ENCODE measurements at regions not wholly inside any gene's neighbourhood (a gene's known extent, or its start where the extent isn't known, plus 50 kb on each side); places are given as distances from the start of the nearest gene placed in this dataset.

GRCh38 chr6:11427091-11427722 lies 110.3 kb upstream of the TMEM170B start:
- no peak for DNase-seq (ENCODE audit: low read depth)

- no peak for DNase-seq (ENCODE audit: low read depth)
Measured at GRCh38 chr6:11426571-11426970, 111.0 kb upstream of the TMEM170B start.

- DNase-seq (ENCODE audit: low read depth) = no peak
Measured at GRCh38 chr6:11425876-11426275, 111.7 kb upstream of the TMEM170B start.

GRCh38 chr6:11425431-11425871 lies 112.1 kb upstream of the TMEM170B start:
- no peak for DNase-seq (ENCODE audit: low read depth)

DNA sequence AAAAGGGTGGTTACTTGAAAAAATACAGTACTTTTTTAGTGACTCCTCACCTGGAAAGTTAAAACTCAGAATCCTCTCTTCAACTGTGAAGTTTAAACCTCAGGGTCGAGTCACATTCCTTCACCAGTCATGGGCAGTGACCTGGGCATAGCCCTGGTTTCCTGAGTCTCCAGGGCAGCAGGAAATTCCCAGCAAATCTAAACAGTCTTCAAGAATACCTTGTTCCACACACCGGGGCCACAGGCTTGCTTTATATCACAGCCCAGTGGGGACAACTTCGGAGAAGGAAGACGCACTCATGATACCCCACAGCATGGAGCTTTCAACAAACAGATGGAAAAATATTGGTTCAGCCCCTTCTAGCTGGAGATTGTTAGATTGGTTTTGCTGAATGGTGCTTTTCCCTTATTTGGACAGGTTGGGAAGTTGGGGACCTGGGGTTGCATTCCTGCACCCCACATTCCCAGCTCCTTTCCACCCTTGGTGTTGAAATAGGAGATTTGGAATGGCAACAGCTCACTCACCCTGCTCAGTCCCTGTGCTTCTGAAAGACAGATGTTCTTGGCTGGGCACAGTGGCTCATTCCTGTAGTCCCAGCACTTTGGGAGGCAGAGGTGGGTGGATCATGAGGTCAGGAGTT lies 113.0 kb upstream of the TMEM170B start:
- peak; percentile 56 for DNase-seq (ENCODE audit: low read depth)

DNA sequence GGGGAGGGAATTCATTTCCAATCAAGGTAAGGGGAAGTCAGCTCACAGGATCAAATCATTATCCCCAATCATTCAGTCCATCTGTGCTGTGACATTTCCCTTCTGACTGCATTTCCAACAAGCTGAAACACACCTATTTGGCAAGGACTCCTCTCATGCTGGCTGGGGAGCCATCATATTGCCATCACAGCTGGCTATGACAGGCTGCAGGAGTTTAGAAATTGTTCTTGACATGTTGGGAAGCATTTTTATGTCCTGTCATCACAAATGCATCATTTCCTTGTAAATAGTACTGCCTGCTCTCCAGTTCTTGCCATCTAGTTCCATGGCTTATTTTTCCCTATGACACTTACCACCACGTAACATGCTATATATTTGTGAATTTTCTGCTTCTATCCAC lies 113.9 kb upstream of the TMEM170B start:
- no peak for DNase-seq (ENCODE audit: low read depth)

DNA sequence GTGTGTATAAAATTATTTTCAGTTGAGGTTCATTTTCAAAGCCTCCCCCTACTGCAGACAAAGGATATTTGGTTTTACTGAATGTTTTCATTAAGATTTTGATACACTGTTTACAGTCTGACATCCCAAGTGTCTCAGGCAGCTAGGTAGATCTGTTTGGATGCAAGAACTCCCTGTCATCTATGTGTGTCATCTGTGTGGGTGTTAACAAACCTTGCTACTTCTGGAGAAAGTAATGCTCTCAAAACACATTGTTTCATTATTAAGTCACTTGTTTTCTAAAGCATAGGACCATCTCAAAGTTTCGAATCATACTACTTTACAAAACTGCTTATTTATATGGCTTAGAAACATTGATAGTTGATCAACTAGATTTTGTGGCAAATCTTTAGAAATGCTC lies 114.5 kb upstream of the TMEM170B start:
- DNase-seq (ENCODE audit: low read depth) = no peak

DNA sequence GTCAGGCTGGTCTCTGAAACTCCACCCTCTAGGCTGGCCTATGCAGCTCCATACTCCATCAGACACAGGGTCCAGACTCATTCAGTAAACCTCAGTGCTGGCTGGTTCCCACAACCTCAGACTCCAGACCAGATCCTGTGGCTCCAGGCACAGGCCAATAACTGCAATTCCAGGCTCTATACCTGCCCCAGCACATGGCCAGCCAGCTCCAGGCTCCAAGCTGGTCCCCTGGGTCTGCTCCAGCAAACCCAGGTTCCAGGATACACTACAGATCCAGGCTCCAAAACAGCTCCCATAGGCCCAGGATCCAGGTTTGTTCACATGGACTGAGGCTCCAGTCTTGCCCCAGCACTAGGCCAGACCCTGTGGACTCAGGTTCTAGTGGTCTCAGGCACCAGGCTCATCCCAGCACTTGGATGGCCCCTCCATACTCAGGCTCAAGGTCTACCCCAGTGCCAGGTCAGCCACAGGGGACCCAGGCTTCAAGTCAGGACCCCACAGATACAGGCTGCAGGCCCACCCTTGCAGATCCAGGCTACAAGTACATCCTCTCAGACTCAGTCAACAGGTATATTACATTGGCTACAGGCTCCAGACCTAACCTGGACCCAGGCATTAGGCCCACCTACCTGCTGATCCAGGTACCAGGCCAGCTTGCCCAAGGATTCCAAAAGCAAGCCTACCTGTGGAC lies 117.6 kb upstream of the TMEM170B start:
- DNase-seq (ENCODE audit: low read depth) = no peak

GRCh38 chr6:11418290-11418905 lies 119.2 kb upstream of the TMEM170B start:
- no peak for DNase-seq (ENCODE audit: low read depth)

GRCh38 chr6:11416936-11417576 lies 120.5 kb upstream of the TMEM170B start:
- no peak for DNase-seq (ENCODE audit: low read depth)

DNA sequence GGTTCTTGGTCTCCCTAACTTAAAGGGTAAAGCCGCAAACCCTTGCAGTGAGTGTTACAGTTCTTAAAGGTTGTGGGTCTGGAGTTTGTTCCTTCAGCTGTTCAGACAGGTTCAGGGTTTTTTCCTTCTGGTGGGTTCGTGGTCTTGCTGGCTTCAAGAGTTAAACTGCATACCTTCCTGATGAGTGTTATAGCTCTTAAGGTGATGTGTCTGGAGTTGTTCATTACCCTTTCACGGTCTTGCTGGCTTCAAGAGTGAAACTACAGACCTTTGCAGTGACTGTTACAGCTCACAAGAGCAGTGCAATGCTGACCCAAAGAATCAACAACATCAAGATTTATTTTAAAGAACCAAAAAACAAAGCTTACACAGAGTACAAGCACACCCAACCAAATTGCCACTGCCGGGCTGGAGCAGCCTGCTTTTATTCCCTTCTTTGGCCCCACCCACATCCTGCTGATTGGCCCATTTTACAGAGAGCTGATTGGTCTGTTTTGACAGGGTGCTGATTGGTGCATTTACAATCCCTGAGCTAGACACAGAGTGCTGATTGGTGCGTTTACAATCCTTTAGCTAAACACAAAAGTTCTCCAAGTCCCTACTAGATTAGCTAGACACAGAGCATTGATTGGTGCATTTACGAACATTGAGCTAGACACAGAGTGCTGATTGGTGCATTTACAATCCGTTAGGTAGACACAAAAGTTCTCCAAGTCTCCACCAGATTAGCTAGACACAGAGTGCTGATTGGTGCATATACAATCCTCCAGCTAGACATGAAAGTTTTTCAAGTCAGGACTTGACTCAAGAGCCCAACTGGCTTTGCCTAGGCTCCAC lies 121.2 kb upstream of the TMEM170B start:
- DNase-seq (ENCODE audit: low read depth) = peak; percentile 50

- no peak for DNase-seq (ENCODE audit: low read depth)
Measured at GRCh38 chr6:11415557-11415956, 122.0 kb upstream of the TMEM170B start.

DNA sequence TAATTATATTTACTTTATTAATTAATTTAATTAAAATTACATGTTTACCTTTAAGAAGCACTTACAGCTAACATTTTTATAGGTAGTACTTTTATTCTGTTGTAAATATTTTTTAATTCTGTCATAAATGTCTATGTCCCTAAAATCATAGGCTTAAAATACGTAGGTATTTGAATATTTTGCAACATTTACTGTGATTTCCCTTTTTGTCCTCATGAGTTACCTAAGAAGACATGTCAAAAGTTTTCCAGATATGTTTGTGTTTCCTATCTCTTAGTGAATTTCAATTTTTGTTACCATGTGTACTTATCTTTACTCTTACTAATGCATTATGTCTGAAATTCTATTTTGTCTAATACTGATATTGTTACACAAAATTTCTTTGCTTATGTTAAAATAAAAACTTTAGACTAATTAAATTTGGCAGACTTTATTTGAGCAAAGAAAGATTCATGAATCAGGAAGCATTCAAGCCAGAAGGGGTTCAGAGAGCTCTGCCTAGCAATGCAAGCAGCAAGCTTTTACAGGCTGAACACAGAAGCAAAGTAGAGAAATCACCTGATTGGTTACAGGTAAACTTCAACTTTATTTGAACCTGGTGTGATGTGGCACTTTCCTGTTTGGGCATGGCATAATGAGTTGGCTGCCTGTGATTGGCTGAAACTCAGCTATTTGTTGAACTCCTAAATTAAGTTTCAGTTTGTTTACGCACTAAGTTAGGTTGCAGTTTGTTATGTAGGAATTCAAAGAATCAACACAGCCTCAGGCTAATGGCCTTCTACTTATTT lies 123.2 kb upstream of the TMEM170B start:
- DNase-seq (ENCODE audit: low read depth) = no peak

DNA sequence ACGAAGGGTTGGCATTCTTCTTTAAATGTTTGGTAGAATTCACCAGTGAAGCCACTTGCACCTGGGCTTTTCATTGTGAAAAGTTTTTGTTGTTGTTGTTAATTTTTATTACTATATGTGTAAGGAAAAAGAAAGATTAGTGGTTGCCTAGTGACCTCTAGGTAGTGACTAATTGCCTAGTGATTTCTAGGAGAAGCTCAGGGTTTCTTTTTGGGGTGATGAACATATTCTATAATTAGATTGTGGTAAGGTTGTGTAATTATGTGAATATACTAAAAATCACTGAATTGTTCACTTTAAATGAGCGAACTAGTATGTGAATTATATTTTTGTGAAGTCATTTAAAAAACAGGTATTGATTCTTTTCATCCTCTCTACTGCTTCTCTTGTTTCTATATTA lies 123.8 kb upstream of the TMEM170B start:
- DNase-seq (ENCODE audit: low read depth) = peak; percentile 36

DNA sequence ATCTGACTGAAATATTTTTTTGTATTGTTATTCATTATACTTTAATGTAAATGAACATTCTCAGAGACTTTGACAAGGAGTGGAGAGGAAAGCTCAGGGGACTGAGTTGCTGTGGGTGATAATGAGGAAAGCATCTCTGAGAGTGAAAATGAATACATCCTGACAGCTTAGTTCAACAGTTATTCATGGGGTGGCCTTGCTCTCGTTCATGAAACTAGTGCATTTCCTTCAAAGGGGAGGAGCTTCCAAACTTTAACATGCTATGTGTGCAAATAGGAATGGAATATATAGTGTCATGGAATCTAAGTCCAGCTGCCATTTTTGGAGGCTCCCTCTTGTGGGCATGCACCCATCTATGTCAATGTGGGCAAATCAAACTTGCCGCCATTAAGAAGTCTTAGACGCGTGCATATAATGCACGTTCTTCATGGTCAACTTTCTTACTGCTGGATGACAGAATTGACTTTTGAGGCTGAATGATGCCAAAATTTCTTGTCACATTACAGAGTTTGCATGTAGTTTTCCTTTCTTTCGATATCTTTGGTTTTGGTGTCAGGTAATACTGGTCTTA lies 124.3 kb upstream of the TMEM170B start:
- no peak for DNase-seq (ENCODE audit: low read depth)

- DNase-seq (ENCODE audit: low read depth) = no peak
Measured at GRCh38 chr6:11412616-11413015, 124.9 kb upstream of the TMEM170B start.

- no peak for DNase-seq (ENCODE audit: low read depth)
Measured at GRCh38 chr6:11412011-11412424, 125.5 kb upstream of the TMEM170B start.

DNA sequence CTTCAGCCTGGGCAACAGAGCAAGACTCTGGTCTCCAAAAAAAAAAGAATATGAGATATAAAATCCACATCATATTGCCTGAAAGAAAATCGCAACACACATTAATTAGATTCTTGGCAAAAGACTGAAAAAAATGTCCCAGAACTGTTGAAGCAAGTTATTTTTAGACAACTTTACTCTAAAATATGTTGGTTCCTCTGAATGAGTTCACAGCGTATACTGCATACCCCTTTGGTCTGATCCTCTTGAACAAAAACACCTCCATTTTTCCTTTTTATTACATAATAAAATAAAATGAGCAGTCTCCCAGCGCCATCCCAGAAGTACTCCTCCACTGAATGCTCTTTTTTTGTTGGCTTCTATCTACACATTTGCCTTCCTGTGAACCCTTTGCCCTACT lies 126.0 kb upstream of the TMEM170B start:
- DNase-seq (ENCODE audit: low read depth) = no peak

GRCh38 chr6:11410539-11411307 lies 126.8 kb upstream of the TMEM170B start:
- DNase-seq (ENCODE audit: low read depth) = no peak

All from HT1080 (cell line).